OCI-LY1 (cell line): ENCODE measurements at regions not wholly inside any gene's neighbourhood (a gene's known extent, or its start where the extent isn't known, plus 50 kb on each side); places are given as distances from the start of the nearest gene placed in this dataset.

Source experiments
- H2AFZ ChIP-seq: fragments of 200-600 bp; sonication (generic), shearing (Covaris generic); 2 replicates; pipeline ENCODE4 v1.6.0; 2014; ENCODE audit warnings: antibody characterized with exemption, mild to moderate bottlenecking, low read length
- H3F3A ChIP-seq: fragments of 200-600 bp; sonication (generic), shearing (Covaris generic); 2 replicates; pipeline ENCODE4 v1.6.0; 2014; ENCODE audit warnings: mild to moderate bottlenecking, antibody characterized with exemption, low read length, moderate library complexity; ENCODE audit not compliant: insufficient read depth
- H3K27ac ChIP-seq: fragments of 200-600 bp; sonication (generic); 2 replicates; pipeline ENCODE4 v1.5.1; 2014; ENCODE audit warnings: low read length, mixed run types, mild to moderate bottlenecking, low read depth; ENCODE audit not compliant: poor library complexity, severe bottlenecking
- H3K27me3 ChIP-seq: fragments of 200-600 bp; sonication (generic); 2 replicates; pipeline ENCODE4 v1.6.0; 2014; ENCODE audit warnings: antibody characterized with exemption, mild to moderate bottlenecking, low read length, moderate library complexity; ENCODE audit not compliant: insufficient read depth
- H3K36me3 ChIP-seq: fragments of 200-600 bp; sonication (generic); 2 replicates; pipeline ENCODE4 v1.6.1; 2014; ENCODE audit warnings: mild to moderate bottlenecking, antibody characterized with exemption, low read length, moderate library complexity, mixed read lengths; ENCODE audit not compliant: insufficient read depth
- H3K4me1 ChIP-seq: fragments of 200-600 bp; sonication (generic); 2 replicates; pipeline ENCODE4 v1.5.1; 2014; ENCODE audit warnings: mild to moderate bottlenecking, low read length, moderate library complexity; ENCODE audit not compliant: insufficient read depth, severe bottlenecking
- H3K4me2 ChIP-seq: fragments of 200-600 bp; sonication (generic), shearing (Covaris generic); 2 replicates; pipeline ENCODE4 v1.6.1; 2014; ENCODE audit warnings: low read length
- H3K4me3 ChIP-seq: fragments of 200-600 bp; sonication (generic); 2 replicates; pipeline ENCODE4 v1.5.1; 2014; ENCODE audit warnings: low read length, low read depth, mild to moderate bottlenecking, mixed read lengths; ENCODE audit not compliant: poor library complexity, severe bottlenecking
- H3K79me2 ChIP-seq: fragments of 200-600 bp; shearing (Covaris generic); 2 replicates; pipeline ENCODE4 v1.6.1; 2016; ENCODE audit warnings: mixed run types, low read length, mixed read lengths; ENCODE audit not compliant: insufficient read depth
- H3K9ac ChIP-seq: fragments of 200-600 bp; sonication (generic), shearing (Covaris generic); 2 replicates; pipeline ENCODE4 v1.6.1; 2014; ENCODE audit warnings: mild to moderate bottlenecking, low read length, mixed read lengths
- H3K9me2 ChIP-seq: fragments of 200-600 bp; sonication (generic), shearing (Covaris generic); 2 replicates; pipeline ENCODE4 v1.6.1; 2014; ENCODE audit warnings: low read depth, mild to moderate bottlenecking, low read length, mixed read lengths
- H3K9me3 ChIP-seq: fragments of 200-600 bp; shearing (Covaris generic); 2 replicates; pipeline ENCODE4 v1.6.1; 2014; ENCODE audit warnings: low read length, mixed read lengths
- H4K20me1 ChIP-seq: fragments of 200-600 bp; sonication (generic), shearing (Covaris generic); 2 replicates; pipeline ENCODE4 v1.6.0; 2016; ENCODE audit warnings: mild to moderate bottlenecking, low read length; ENCODE audit not compliant: insufficient read depth
- CTCF ChIP-seq: fragments of 200-600 bp; sonication (generic), shearing (Covaris generic); IDR thresholded peaks from 2 replicates; pipeline ENCODE4 v1.5.1; 2017; ENCODE audit warnings: mild to moderate bottlenecking, antibody characterized with exemption, low read length, moderate library complexity, mixed read lengths
- EZH2 ChIP-seq: fragments of 200-600 bp; sonication (generic), shearing (Covaris generic); IDR thresholded peaks from 2 replicates; pipeline ENCODE4 v1.8.0; 2017; ENCODE audit warnings: borderline replicate concordance, mixed run types, mild to moderate bottlenecking, antibody characterized with exemption, low read length, moderate library complexity, mixed read lengths

GRCh38 chr21:33152732-33153130, 77.0 kb upstream of the IFNAR2 start:
- TF ChIP-seq CTCF (no peak), EZH2 (no peak)
- Histone ChIP-seq H3K79me2 (no peaks in the 10 kb centered on the region), H3K9me3 (no peaks in the 10 kb centered on the region), H2AFZ (no peak overlapping the region), H3K9me2 (no peaks in the 10 kb centered on the region), H4K20me1 (no peaks in the 10 kb centered on the region), H3K4me2 (no peak overlapping the region), H3K4me3 (no peak overlapping the region), H3K27me3 (peaks cover 11% of the 10 kb centered on the region; the same call in 1 of the 2 replicates), H3F3A (no peaks in the 10 kb centered on the region), H3K27ac (no peak overlapping the region), H3K9ac (no peak overlapping the region), H3K36me3 (no peaks in the 10 kb centered on the region), H3K4me1 (no peaks in the 10 kb centered on the region)

GRCh38 chr21:33155005-33155404, 74.7 kb upstream of the IFNAR2 start:
- TF ChIP-seq CTCF (no peak), EZH2 (no peak)
- Histone ChIP-seq H3K4me1 (no peaks in the 10 kb centered on the region), H3K27ac (no peak overlapping the region), H3K9me2 (no peaks in the 10 kb centered on the region), H3K36me3 (no peaks in the 10 kb centered on the region), H3K27me3 (peaks cover 8% of the 10 kb centered on the region; the same call in 1 of the 2 replicates), H3K9ac (no peak overlapping the region), H3K79me2 (no peaks in the 10 kb centered on the region), H3K4me2 (no peak overlapping the region), H3K9me3 (no peaks in the 10 kb centered on the region), H4K20me1 (no peaks in the 10 kb centered on the region), H2AFZ (no peak overlapping the region), H3K4me3 (no peak overlapping the region), H3F3A (no peaks in the 10 kb centered on the region)

- H4K20me1 ChIP-seq, result no peaks in the 10 kb centered on the region
- no peaks in the 10 kb centered on the region for H3F3A ChIP-seq
- no peaks in the 10 kb centered on the region for H3K9me2 ChIP-seq
- no peaks in the 10 kb centered on the region for H3K9me3 ChIP-seq
- H3K27me3 ChIP-seq, result peaks cover 9% of the 10 kb centered on the region; the same call in 1 of the 2 replicates
- H3K4me3 ChIP-seq, result no peak overlapping the region
- no peak overlapping the region for H3K9ac ChIP-seq
- no peaks in the 10 kb centered on the region for H3K4me1 ChIP-seq
- no peak overlapping the region for H2AFZ ChIP-seq
- H3K4me2 ChIP-seq, result no peak overlapping the region
- no peaks in the 10 kb centered on the region for H3K79me2 ChIP-seq
- TF ChIP-seq CTCF (no peak), EZH2 (no peak)
- no peaks in the 10 kb centered on the region for H3K36me3 ChIP-seq
- H3K27ac ChIP-seq, result no peak overlapping the region
Observed at GRCh38 chr21:33155422-33155821, 74.3 kb upstream of the IFNAR2 start.
